Upper lobe of left lung (tissue), 6 donors: ENCODE measurements at regions not wholly inside any gene's neighbourhood (a gene's known extent, or its start where the extent isn't known, plus 50 kb on each side); places are given as distances from the start of the nearest gene placed in this dataset.

ENCODE experiments used
- ATAC-seq, 2 donors: fragments of 200-7000 bp; cut with Tn5 transposase; one replicate each; pipeline ENCODE4 v1.9.1; 2022; ENCODE audit warnings: mild to moderate bottlenecking in 2 of 2, moderate library complexity in 2 of 2; ENCODE audit not compliant: low FRiP score in 2 of 2
- DNase-seq, 2 donors: peaks; one replicate each; pipeline ENCODE4 v3.0.0-alpha.2; 2019 to 2020
- H3K27ac ChIP-seq, 4 donors: fragments of 200-600 bp; sonication (generic); one replicate each; pipeline ENCODE4 v1.5.1; 2016 to 2019
- H3K27me3 ChIP-seq, 4 donors: fragments of 200-600 bp; sonication (generic); one replicate each; pipeline ENCODE4 v1.5.1; 2017 to 2019
- H3K36me3 ChIP-seq, 4 donors: fragments of 200-600 bp; sonication (generic); one replicate each; pipeline ENCODE4 v1.5.1; 2016 to 2019
- H3K4me1 ChIP-seq, 4 donors: fragments of 200-600 bp; sonication (generic); one replicate each; pipeline ENCODE4 v1.5.1; 2018 to 2019
- H3K4me3 ChIP-seq, 4 donors: fragments of 200-600 bp; sonication (generic); one replicate each; pipeline ENCODE4 v1.5.1; 2017 to 2019; ENCODE audit warnings: mild to moderate bottlenecking in 2 of 4, moderate library complexity in 1 of 4
- H3K9me3 ChIP-seq, 4 donors: fragments of 200-600 bp; sonication (generic); one replicate each; pipeline ENCODE4 v1.5.1; 2018 to 2019
- EP300 ChIP-seq, 4 donors: sonication (generic); formaldehyde crosslinking; IDR thresholded peaks; one replicate each; pipeline ENCODE4 v1.5.1; 2017; ENCODE audit warnings: antibody characterized with exemption in 4 of 4, control low read depth in 2 of 4
- POLR2A ChIP-seq, 4 donors: fragments of 450-650 bp; IDR thresholded peaks; one replicate each; pipeline ENCODE4 v1.5.1; 2016 to 2017; ENCODE audit warnings: antibody characterized with exemption in 4 of 4, mild to moderate bottlenecking in 2 of 4
- POLR2AphosphoS5 ChIP-seq, 2 donors: sonication (generic); formaldehyde crosslinking; IDR thresholded peaks; one replicate each; pipeline ENCODE4 v1.5.1; 2017; ENCODE audit warnings: antibody characterized with exemption in 2 of 2
- WGBS, 2 donors: methylation state at CpG; one replicate each; pipeline ENCODE4 v1.1.5; 2017 to 2018; 5-methylcytosine and 5-hydroxymethylcytosine counted together
- TF ChIP-seq, protein P1 (sequence below), 6 experiments: fragments of 450-650 bp in 4 of 6; fragments of 200-600 bp in 2 of 6; sonication (generic) in 2 of 6; IDR thresholded peaks; one replicate each; pipeline ENCODE4 v1.5.1; 2016 to 2019; ENCODE audit warnings: antibody characterized with exemption in 6 of 6
- donor health status: DM: no; HTN: no; CAD: no; lungs with moderate emphysema.
- donor health status: DM: no; HTN: yes; CAD: no; lungs with severe emphysema.

- Histone ChIP-seq H3K9me3 (no peaks in the 10 kb centered on the region), H3K4me1 (no peaks in the 10 kb centered on the region), H3K27me3 (no peaks in the 10 kb centered on the region), H3K36me3 (no peaks in the 10 kb centered on the region), H3K4me3 (no peak overlapping the region), H3K27ac (no peak overlapping the region)
- no peak for DNase-seq
- TF ChIP-seq EP300 (IDR thresholded peaks at IDR 0.05) (no peak), POLR2A (IDR thresholded peaks at IDR 0.05) (no peak), POLR2AphosphoS5 (IDR thresholded peaks at IDR 0.05) (no peak)
- TF ChIP-seq, protein P1, sequence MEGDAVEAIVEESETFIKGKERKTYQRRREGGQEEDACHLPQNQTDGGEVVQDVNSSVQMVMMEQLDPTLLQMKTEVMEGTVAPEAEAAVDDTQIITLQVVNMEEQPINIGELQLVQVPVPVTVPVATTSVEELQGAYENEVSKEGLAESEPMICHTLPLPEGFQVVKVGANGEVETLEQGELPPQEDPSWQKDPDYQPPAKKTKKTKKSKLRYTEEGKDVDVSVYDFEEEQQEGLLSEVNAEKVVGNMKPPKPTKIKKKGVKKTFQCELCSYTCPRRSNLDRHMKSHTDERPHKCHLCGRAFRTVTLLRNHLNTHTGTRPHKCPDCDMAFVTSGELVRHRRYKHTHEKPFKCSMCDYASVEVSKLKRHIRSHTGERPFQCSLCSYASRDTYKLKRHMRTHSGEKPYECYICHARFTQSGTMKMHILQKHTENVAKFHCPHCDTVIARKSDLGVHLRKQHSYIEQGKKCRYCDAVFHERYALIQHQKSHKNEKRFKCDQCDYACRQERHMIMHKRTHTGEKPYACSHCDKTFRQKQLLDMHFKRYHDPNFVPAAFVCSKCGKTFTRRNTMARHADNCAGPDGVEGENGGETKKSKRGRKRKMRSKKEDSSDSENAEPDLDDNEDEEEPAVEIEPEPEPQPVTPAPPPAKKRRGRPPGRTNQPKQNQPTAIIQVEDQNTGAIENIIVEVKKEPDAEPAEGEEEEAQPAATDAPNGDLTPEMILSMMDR (IDR thresholded peaks at IDR 0.05), result no peak
- no peak for ATAC-seq
Observed at GRCh38 chr5:30267026-30267425, 926.5 kb upstream of the CDH6 start.

- WGBS, 2 donors, result 74 to 78% methylated on average over 7 of the region's 7 CpGs
- no peak for TF ChIP-seq EP300 (IDR thresholded peaks at IDR 0.05)
- no peak for TF ChIP-seq POLR2AphosphoS5 (IDR thresholded peaks at IDR 0.05)
- TF ChIP-seq, protein P1 (IDR thresholded peaks at IDR 0.05), result no peak
- TF ChIP-seq POLR2A (IDR thresholded peaks at IDR 0.05), result no peak
Observed at GRCh38 chr5:30239331-30240022, 954.0 kb upstream of the CDH6 start.

GRCh38 chr5:30237189-30237588 is 956.3 kb upstream of the CDH6 start:
- DNase-seq (no peak), ATAC-seq (no peak)
- Histone ChIP-seq H3K9me3 (peaks cover 0 to 4% (median 0%) of the 10 kb centered on the region in 4 donors), H3K4me3 (no peak overlapping the region), H3K27me3 (no peaks in the 10 kb centered on the region), H3K4me1 (no peaks in the 10 kb centered on the region), H3K27ac (no peak overlapping the region), H3K36me3 (no peaks in the 10 kb centered on the region)
- WGBS, 2 donors, result 72 to 93% methylated on average over 2 of the region's 2 CpGs
- TF ChIP-seq POLR2A (IDR thresholded peaks at IDR 0.05) (no peak), POLR2AphosphoS5 (IDR thresholded peaks at IDR 0.05) (no peak), EP300 (IDR thresholded peaks at IDR 0.05) (no peak)
- TF ChIP-seq, protein P1 (IDR thresholded peaks at IDR 0.05), result no peak

More at GRCh38 chr5:30239331-30240022, 954.0 kb upstream of the CDH6 start:
- Histone ChIP-seq H3K4me3 (no peak overlapping the region), H3K9me3 (peaks cover 0 to 4% (median 0%) of the 10 kb centered on the region in 4 donors), H3K4me1 (no peaks in the 10 kb centered on the region), H3K36me3 (no peaks in the 10 kb centered on the region), H3K27ac (no peak overlapping the region), H3K27me3 (no peaks in the 10 kb centered on the region)
- no peak for DNase-seq
- no peak for ATAC-seq

- Histone ChIP-seq H3K9me3 (peaks cover 0 to 13% (median 0%) of the 10 kb centered on the region in 4 donors), H3K27me3 (no peaks in the 10 kb centered on the region), H3K4me1 (no peaks in the 10 kb centered on the region), H3K27ac (no peak overlapping the region), H3K36me3 (no peaks in the 10 kb centered on the region), H3K4me3 (no peak overlapping the region)
- DNase-seq, result no peak
- ATAC-seq, result no peak
- TF ChIP-seq POLR2A (IDR thresholded peaks at IDR 0.05) (no peak), EP300 (IDR thresholded peaks at IDR 0.05) (no peak), POLR2AphosphoS5 (IDR thresholded peaks at IDR 0.05) (no peak)
- TF ChIP-seq, protein P1 (IDR thresholded peaks at IDR 0.05), result no peak
Observed at GRCh38 chr5:30209755-30210154, 983.7 kb upstream of the CDH6 start.

GRCh38 chr5:30197662-30198061 is 995.8 kb upstream of the CDH6 start:
- Histone ChIP-seq H3K27ac (no peak overlapping the region), H3K36me3 (no peaks in the 10 kb centered on the region), H3K4me3 (no peak overlapping the region), H3K9me3 (peaks cover 0 to 3% (median 0%) of the 10 kb centered on the region in 4 donors), H3K27me3 (no peaks in the 10 kb centered on the region), H3K4me1 (no peaks in the 10 kb centered on the region)
- 95 to 96% methylated on average over 3 of the region's 3 CpGs for WGBS, 2 donors
- TF ChIP-seq EP300 (IDR thresholded peaks at IDR 0.05) (no peak), POLR2A (IDR thresholded peaks at IDR 0.05) (no peak), POLR2AphosphoS5 (IDR thresholded peaks at IDR 0.05) (no peak)
- TF ChIP-seq, protein P1 (IDR thresholded peaks at IDR 0.05), result no peak
- ATAC-seq, result no peak
- DNase-seq, result no peak
